GM21717 (cell line): ENCODE measurements at regions not wholly inside any gene's neighbourhood (a gene's known extent, or its start where the extent isn't known, plus 50 kb on each side); places are given as distances from the start of the nearest gene placed in this dataset.

Experiments
- ATAC-seq: cut with Tn5 transposase; IDR thresholded peaks from one replicate; pipeline ENCODE4 v1.9.1; 2021; ENCODE audit warnings: mild to moderate bottlenecking, moderate library complexity; ENCODE audit not compliant: unreplicated experiment

DNA sequence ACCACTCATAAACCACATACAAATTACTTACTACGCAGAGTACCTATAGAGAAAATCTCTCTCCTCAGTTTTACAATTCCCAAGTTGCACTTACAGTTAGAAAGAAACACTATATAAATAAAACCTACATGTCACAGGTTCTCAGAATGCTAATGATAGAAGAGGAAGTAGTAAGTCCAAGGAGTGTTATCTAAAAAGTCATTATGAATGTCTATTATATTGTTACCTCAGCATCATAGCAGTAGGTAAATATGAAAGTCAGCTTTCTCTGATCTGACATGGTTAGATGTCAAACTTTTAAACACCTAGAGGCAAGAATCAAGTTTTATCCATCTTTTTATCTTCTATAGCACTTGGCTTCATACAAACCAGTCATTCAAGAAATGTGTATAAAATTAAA, 163.2 kb upstream of the FAM241A start:
- ATAC-seq, result no peak

DNA sequence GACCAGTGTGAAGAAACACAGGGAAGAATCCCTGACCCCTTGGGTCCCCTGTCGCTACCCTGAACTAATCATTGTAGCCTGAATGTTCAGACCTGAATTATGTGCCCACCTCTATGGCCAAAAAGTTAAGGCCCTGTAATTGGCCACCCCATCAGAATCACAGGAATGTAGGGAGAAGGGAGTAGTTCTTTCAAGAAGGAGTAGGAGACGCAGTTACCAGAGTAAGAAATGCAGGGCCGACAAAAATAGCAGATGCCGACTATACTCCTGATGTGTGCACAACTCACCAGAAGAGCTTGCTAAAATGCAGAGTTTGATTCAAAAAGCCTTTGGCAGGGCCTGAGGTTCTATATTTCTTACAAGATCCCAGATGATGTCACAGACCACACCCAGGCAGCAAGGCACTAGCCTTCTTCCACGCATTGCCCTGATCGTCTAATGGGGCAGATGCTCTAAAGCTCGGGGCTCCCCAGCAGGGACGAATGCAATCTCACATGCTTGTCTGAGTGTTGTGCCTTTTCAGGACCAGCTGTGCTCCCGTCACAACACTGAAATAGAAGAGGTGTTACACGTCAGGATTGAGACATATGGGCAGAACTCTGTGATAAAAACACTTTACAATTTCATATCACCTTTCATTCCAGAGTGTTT, 161.0 kb upstream of the FAM241A start:
- ATAC-seq, result no peak

DNA sequence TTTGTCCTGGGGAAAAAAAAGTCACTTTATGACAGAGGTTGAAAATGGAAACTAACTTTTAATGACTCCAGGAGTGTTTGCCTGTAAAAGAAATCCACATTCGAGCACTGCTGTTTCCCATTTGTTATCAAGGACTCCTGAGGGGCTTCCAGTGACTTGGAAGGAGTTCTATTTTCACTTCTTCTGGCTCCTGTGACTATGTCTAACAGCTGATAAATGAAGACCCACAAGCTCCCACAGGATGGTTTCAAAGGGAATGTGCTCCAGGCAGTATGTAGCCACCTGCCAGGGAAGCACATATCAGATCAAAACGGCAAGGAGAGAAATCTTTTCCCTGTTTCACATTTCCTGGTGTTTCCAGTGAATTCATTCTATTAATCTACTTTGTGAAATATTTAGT, 159.8 kb upstream of the FAM241A start:
- ATAC-seq, result no peak

DNA sequence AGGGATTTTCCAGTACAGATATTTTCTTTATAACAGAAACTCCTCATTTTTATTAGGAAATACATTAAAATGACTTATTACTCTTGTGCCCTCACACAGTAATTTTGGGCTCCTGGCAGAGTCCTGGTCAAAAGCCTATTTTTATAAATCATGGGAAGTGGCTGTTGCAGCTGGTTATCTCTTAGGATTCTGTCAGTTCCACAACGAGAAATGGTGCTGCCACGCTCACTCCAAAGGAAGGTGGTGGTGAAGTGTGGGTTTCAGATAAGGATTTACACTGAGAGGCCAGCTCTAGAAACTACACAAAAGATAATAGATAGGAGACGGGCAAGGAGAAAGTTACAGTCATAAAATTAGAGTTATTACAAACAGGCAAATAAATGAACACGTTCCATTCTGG, 159.2 kb upstream of the FAM241A start:
- ATAC-seq, result no peak

DNA sequence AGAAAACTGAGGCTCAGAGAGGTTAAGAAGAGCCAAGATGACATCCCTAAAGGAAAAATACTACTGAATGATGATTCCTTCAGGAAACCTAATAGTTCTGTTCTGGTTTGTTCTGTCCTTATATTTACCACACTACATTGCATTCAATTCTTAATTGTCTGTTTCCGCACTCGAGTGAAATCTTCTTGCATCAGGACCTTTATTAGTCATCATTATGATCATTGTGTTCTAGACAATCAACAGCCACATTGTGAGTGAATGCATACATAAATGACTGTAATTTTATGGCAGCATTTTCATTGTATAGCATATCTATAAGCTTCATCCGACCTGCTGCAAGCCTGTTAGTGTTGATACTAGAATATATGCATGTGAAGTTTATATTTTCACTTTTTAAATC, 156.7 kb upstream of the FAM241A start:
- no peak for ATAC-seq

DNA sequence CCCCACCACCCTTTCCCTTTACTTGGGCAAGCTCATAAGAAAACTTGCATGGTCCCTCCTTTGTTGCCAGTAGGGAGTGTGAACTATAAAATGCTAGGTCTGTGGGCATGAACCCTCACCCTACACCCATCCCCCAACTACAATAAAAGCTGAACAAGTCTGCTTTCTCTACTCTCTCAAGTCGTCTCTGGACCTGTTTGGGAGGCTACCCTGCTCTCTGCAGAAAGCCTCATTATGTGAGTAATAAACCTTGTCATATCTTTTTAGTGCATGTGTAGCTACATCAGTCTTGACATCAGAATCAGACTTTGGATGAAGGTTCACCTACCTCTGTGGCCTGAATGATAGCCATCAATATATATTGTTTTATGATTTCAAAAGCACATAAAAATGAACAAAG, 155.4 kb upstream of the FAM241A start:
- no peak for ATAC-seq

DNA sequence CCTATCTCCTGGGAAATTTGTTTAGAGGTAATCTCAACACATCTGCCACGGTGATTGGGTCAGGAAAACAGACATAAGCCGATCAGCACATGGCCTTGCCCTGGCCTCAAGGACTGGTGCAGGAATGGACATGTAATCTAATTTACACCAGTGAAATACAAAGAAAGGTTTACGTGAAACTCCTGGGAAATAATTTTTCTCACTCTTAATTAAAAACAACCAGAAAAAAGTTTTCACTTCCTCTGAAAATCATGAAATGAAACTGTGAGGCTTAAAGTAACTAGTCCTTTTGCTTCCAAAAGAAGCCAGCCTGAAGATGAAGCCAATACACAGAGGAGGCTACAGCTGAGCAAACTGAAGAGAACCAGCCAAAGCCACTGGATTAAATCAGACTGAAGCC, 154.1 kb upstream of the FAM241A start:
- ATAC-seq, result peak; percentile 98

DNA sequence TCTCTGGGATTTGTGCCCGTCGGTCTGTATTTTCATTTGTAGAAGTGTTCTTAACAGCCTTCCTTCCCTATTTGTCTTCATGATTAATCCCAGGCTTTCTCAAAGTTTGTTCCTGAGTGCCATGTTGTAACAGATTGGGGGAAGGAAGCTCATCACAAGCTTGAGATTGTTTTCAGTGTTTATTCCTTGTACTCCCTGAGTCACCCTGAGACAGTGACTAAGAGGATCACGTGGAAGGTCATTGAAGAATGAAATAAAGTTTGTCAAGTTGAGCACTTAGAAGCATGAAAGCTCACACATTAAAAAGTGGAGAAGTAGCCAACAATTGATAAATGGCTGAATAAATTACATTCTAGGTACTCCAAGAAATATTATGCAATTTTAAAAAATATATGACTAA, 153.5 kb upstream of the FAM241A start:
- ATAC-seq, result peak; percentile 35

DNA sequence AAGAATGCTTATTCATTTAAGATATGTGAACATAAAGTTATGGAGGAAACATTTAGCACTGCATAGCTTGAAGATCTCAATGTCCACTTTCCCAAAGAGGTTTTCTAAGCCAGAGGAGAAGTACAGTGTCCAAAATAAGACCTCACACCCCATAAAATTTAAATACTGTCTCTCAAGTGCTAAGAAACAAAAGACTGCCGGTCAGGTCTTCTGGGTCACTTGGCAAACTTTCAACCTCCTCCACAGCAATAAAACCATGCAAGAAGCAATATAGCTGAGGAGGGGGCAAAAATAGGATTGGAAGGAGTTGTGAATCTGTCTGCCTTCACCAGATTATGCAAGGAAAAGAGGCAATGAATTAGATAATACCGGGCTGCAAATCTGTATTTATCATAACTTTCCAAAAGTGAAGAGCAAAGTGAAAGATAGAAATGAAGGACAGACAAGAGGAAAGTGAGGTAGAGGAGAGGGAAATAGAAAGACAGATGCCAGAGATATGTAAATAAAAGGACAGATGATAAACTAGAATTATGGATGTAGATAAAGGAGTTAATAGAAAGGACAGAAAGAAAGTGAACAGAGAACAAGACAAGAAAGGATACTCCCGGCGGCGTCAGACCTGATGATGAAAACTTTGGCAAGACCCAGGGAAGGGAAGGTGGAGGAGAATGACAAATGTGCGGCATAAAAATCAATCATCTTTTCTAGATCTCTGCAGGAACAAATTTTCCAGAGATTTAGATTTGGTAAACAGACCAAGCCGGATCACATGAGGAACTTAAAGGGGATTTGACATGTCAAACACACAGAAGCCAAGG, 152.7 kb upstream of the FAM241A start:
- no peak for ATAC-seq

DNA sequence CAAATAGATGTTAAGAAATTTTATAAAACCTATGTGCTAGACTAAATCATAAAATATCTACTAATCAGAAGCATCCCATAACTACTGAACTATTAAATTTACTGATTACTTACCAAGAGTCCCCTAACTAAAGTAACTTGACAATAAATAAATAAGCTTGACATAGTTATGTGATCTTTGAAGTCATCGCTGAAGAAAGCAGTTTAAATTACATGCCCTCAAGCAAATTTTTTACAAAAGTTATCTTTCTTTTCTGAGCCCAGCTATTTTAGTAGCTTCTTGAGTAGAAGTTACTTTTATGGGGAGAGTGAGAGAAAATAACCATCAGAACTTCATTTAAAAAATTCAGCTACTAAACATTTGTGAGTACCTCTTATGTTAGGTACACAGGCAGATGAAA, 150.9 kb upstream of the FAM241A start:
- no peak for ATAC-seq

DNA sequence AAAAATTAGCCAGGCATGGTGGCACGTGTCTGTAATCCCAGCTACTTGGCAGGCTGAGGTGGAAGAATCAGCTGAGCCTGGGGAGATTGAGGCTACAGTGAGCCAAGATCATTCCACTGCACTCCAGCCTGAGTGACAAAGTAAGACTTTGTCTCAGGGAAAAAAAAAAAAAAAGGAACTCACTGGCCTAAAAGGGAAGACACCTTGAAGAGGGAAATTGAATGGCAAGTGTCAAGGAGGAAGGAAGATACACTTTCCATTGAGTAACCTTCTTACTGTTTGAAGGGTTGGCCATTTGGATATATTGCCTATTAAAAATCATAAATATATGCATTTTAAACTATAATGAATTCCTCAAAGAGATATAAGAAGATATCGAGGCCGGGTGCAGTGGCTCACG, 147.5 kb upstream of the FAM241A start:
- no peak for ATAC-seq

DNA sequence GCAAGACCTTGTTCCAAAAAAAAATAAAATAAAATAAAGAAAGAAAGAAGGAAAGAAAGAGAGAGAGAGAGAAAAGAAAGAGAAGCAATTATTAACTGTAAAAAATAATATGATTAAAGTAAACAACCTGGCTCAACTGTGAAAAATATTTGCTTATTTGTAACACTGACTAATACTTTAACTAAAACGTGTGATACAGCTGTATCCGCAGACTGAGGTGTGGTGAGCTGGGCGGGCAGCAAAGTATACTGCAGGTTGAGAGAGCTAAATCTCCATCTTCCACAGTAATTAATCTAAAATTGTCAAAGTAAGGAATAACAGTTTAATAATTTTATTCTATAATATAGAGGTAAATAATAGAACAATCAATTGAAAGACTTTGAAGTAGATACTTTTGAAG, 145.5 kb upstream of the FAM241A start:
- no peak for ATAC-seq

DNA sequence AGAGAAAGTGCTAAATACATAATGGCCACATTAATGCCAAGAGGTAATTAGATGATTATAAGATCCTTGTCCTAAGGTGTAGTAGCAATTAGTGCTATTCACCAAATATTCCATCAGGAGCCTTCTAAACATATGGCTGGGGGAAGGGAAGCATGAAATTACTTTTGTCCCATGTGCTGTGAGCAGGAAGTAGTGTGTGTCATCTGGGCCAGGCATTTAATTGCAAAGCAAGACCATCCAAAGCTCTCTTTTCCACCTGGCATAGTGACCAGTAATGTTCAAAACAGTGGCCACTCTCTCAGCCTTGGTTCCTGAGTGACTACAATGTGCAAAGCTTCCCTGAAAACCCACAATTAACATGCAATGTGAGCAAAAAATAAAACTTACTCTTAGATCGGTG, 144.2 kb upstream of the FAM241A start:
- ATAC-seq, result no peak

DNA sequence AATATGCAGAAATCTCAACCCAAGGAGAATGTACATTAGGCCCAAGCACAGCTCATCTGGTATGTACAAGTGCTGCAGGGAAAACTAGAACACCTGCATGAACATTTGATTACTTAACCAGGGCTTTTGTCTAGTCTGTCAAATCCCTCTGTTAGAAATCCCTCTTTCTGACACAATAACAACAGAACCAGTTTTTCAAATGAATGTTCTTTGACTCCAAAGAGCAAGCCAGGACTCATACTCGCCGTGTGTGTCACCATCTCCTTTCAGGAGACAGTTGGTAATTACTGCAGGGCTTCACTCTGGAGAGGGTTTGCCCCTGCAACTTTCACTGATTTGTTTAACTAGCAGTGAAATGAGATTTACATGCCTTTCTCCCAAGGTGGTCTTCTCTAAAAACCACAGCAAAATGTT, 143.0 kb upstream of the FAM241A start:
- ATAC-seq, result no peak

DNA sequence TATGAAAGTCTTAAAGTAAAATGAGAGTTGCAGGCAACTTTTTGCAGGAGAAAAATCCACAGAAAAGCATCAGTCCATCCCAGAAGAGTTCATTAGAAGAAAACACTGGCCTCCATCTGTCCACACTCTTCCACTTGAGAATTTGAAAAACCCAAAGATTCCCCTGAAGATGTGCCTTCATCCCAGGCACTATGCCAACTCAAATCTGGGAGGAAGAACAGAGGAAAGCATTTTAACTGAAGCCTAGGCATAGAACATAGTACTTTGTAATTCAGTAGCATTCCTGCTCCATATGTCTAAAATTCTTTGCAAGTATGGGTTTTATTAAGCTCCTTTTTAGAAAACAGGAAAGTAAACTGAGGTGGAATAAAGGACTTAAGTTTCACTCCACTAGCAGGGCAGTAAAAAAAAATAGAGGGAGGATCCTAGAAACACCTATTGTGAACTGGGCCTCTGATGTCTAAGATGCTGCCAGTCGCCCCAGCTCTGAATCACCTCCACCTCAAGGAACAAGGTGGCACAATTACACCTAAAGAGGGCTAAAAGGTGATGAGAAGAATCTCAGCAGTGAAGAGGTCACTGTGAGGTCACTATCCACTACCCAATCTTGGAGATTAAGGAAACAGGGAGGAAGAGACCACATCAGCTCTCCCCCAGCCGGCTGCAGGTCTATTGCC, 141.9 kb upstream of the FAM241A start:
- ATAC-seq, result no peak

DNA sequence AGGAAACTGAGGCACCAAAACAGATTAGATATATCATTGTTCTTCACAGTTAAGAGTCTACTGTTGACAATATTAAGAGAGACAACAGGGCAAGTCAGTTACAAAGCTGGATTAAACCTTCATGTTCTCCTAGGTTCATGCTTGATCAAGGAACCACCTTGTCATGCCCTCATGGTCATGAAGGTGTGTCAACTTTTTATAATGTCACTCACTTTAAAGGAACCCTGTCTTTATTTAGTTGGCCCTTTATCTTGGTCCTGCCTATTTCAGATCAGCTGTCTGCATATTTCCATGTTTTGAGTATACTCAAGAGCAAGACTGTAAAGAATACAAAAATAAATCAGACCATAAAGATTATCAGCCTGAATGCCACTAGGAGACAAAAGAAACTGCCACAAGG, 140.2 kb upstream of the FAM241A start:
- no peak for ATAC-seq

DNA sequence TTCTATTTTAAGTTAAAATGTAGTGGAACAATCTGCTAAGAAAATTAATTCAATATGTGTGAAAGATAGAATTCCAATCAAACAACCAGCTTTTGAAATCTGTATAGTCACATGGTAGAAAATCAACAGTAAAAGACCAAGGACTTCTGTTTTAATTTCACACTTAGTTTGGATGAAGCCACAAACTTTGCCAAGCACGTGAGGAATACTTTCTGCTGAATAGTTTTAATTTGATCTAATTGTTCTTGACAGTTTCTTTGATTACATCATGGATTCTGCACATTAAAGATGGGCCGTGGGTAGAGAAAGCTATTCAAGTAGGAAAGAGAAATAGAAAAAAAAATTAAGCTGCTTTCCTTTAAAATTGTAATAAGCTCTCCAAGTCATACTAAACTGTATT, 137.9 kb upstream of the FAM241A start:
- no peak for ATAC-seq

DNA sequence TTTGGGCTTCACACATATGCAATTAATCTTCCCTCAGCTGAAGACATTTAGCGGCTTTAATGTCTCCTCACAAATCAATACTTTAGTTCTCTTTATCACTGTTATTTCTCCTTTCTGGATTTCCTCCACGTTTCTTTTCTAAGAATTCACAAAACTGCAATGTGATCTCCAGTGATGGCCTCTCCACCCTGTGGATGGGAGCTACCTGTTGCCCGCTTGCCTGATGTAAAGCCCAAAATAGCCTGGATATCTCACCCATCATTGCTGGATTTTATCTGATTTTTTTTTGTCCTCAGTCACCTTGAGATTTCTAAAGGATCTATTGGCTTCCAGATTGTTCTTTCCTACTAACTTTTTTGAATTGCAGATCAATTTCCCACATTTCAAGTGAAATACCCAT, 129.3 kb upstream of the FAM241A start:
- ATAC-seq, result no peak

DNA sequence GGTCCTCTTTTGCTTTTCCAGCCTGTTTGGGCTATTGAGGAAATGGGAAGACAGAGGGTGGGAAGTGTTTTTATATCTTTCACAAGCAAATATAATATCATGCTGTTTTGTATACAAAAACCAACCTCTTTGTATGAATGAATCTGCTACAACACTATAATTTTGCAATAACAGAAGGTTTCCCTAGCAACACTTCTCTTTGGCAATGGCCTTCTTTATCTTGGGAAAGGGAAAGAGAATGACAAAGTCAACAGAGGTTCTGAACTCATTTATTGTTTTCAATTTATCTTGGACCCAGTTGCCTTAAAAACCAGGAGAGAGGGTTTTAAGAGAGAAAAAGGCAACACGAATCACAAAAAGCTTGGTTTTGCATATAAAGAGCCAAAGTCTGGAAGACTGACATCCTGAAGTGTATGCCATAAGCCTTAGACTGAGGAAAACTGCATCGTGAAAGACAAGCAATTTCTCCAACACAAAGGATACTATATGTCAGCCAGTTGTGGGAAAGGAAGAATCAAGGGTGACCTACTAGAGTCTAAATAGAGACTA, 121.8 kb upstream of the FAM241A start:
- ATAC-seq, result no peak

DNA sequence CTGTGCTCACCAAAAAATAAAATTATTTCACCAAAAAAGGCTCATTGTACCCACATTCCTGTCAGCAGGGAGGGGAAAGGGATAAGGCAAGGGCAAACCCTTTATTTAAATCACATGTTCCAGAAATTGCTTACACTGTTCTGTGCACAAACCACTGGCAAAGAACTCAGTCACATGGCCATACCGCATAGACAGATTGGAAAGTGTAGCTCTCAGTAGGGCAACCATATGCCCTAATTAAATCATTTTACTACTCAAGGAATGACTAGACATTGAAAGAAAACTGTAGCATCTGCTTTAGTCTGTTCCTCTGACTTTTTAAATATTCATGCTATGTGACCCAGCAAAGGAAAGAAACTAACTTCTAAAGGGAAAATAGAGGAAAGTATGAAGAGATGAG, 119.2 kb upstream of the FAM241A start:
- ATAC-seq, result no peak

DNA sequence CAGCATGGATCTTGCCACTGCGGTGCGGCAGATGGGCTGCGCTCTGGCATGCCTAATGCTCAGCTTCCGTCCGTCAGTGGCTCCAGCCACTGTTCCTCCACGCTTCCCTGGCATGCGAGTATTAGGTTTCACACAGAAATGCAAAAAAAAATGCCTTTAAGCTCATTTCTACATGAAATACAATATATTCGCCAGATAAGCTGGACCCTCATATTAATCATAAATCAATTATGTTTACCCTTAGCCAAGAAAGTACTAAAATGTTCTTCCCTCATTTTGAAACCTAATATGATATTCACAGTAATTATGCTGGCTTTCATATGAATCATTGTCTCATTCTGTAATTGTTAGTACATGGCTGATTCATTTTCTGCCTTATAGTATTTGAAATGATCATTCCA, 115.5 kb upstream of the FAM241A start:
- ATAC-seq, result no peak
